Caco-2 (cell line): ENCODE measurements at regions not wholly inside any gene's neighbourhood (a gene's known extent, or its start where the extent isn't known, plus 50 kb on each side); places are given as distances from the start of the nearest gene placed in this dataset.

Experiments
- BruUV-seq: library from RNA; stranded (reverse); fragments of 400-500 nt; replicated peaks from 2 replicates; lab custom pipeline; 2021; lab: Mats Ljungman, UMichigan
- CTCF ChIA-PET: fragments of 300-600 bp; sonication (Branson Sonifier 250); formaldehyde crosslinking; loops from one replicate; lab custom pipeline; 2022; ENCODE audit warnings: antibody characterized with exemption; lab: Charles Lee
- POLR2A ChIA-PET: fragments of 300-600 bp; sonication (Branson Sonifier 250); formaldehyde crosslinking; loops from one replicate; lab custom pipeline; 2022; ENCODE audit warnings: antibody characterized with exemption; lab: Charles Lee
- DNase-seq, 2 experiments: peaks; one replicate each; pipeline versions ENCODE4 v3.0.0 to v3.0.0-alpha.2; 2020 to 2022
- H3K27me3 ChIP-seq: replicated peaks from 2 replicates; pipeline ENCODE4 v1.6.0; 2011; ENCODE audit warnings: low read length; ENCODE audit not compliant: control insufficient read depth, insufficient read depth
- H3K36me3 ChIP-seq: 2 replicates; pipeline ENCODE4 v1.5.1; 2011; ENCODE audit warnings: low read length; ENCODE audit not compliant: control insufficient read depth, insufficient read depth
- H3K4me1 ChIP-seq: fragments of 250-450 bp; sonication (Bioruptor Pico); 2 replicates; pipeline ENCODE4 v1.5.1; 2020; ENCODE audit warnings: mild to moderate bottlenecking
- H3K4me3 ChIP-seq: 2 replicates; pipeline ENCODE4 v1.5.1; 2011; ENCODE audit warnings: low read depth, mild to moderate bottlenecking, control low read depth, low read length
- H3K9me3 ChIP-seq: fragments of 250-450 bp; sonication (Bioruptor Pico); 2 replicates; pipeline ENCODE4 v1.5.1; 2020; ENCODE audit warnings: mild to moderate bottlenecking, moderate library complexity
- H3K27ac Mint-ChIP-seq: one replicate; pipeline ENCODE4 v1.8.0; 2022; ENCODE audit warnings: mixed read lengths; ENCODE audit not compliant: unreplicated experiment
- H3K27me3 Mint-ChIP-seq: one replicate; pipeline ENCODE4 v1.8.0; 2022; ENCODE audit warnings: mixed read lengths; ENCODE audit not compliant: insufficient read depth, unreplicated experiment
- H3K36me3 Mint-ChIP-seq: one replicate; pipeline ENCODE4 v1.8.0; 2022; ENCODE audit warnings: mild to moderate bottlenecking, mixed read lengths; ENCODE audit not compliant: insufficient read depth, unreplicated experiment
- H3K4me1 Mint-ChIP-seq: one replicate; pipeline ENCODE4 v1.8.0; 2022; ENCODE audit warnings: low read depth, mixed read lengths; ENCODE audit not compliant: unreplicated experiment
- H3K4me3 Mint-ChIP-seq: one replicate; pipeline ENCODE4 v1.8.0; 2022; ENCODE audit warnings: mild to moderate bottlenecking, moderate library complexity, mixed read lengths; ENCODE audit not compliant: unreplicated experiment
- H3K9me3 Mint-ChIP-seq: one replicate; pipeline ENCODE4 v1.8.0; 2022; ENCODE audit warnings: mixed read lengths; ENCODE audit not compliant: unreplicated experiment
- intact Hi-C: fragments of 100-400 bp; cut with micrococcal nuclease; formaldehyde crosslinking; loops from one replicate; pipeline ENCODE4 v1.10.0; 2022; ENCODE audit not compliant: unreplicated experiment
- TF ChIP-seq, protein P1 (sequence below), 2 experiments: fragments of 200-600 bp in 1 of 2; IDR thresholded peaks; 1 replicate in 1 of 2; 2 replicates in 1 of 2; pipeline versions ENCODE4 v1.5.1 to v1.8.0; 2011 to 2022; ENCODE audit warnings: antibody characterized with exemption in 1 of 2, control low read depth in 1 of 2, inconsistent platforms in 1 of 2, low read depth in 1 of 2, low read length in 1 of 2, mild to moderate bottlenecking in 1 of 2, moderate library complexity in 1 of 2; ENCODE audit not compliant: insufficient read depth in 1 of 2, severe bottlenecking in 1 of 2, unreplicated experiment in 1 of 2

DNA sequence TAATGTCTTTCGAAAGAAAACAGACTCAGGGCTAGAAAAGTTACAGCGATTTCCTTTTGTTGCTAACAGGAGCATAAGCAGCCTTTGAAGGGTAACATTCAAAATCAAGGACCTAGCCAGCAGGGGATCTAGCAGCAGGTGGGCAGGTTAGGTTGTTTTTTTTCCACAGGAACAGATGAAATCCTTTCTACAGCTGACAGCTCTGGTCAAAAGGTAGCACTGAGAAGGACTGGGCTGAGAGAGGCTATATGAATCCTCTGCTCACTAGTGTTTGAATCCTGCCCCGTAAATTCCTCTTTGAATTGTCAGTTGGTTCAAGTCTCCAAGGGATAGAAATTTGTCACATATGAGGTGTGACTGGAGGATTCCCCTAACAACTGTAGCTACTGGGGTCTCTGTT is 188.2 kb downstream of the SH2D1A start:
- no peak overlapping the region for H3K27ac Mint-ChIP-seq
- intact Hi-C loops = no loop called here
- CTCF ChIA-PET = no interaction called here
- H3K36me3 ChIP-seq = no peaks in the 10 kb centered on the region
- no peaks in the 10 kb centered on the region for H3K27me3 Mint-ChIP-seq
- H3K9me3 Mint-ChIP-seq = no peaks in the 10 kb centered on the region
- TF ChIP-seq, protein P1, sequence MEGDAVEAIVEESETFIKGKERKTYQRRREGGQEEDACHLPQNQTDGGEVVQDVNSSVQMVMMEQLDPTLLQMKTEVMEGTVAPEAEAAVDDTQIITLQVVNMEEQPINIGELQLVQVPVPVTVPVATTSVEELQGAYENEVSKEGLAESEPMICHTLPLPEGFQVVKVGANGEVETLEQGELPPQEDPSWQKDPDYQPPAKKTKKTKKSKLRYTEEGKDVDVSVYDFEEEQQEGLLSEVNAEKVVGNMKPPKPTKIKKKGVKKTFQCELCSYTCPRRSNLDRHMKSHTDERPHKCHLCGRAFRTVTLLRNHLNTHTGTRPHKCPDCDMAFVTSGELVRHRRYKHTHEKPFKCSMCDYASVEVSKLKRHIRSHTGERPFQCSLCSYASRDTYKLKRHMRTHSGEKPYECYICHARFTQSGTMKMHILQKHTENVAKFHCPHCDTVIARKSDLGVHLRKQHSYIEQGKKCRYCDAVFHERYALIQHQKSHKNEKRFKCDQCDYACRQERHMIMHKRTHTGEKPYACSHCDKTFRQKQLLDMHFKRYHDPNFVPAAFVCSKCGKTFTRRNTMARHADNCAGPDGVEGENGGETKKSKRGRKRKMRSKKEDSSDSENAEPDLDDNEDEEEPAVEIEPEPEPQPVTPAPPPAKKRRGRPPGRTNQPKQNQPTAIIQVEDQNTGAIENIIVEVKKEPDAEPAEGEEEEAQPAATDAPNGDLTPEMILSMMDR (IDR thresholded peaks at IDR 0.05; ENCODE audit: insufficient read depth in 1 of 2, low read depth in 1 of 2, low read length in 1 of 2, severe bottlenecking in 1 of 2, unreplicated experiment in 1 of 2) = no peak
- H3K9me3 ChIP-seq = no peaks in the 10 kb centered on the region
- no peak overlapping the region for H3K4me3 Mint-ChIP-seq
- H3K4me1 ChIP-seq = no peaks in the 10 kb centered on the region
- DNase-seq = no peak
- no peaks in the 10 kb centered on the region for H3K4me1 Mint-ChIP-seq
- H3K4me3 ChIP-seq = no peak overlapping the region
- BruUV-seq = no TSS peak
- H3K36me3 Mint-ChIP-seq = no peaks in the 10 kb centered on the region
- POLR2A ChIA-PET = no interaction called here
- H3K27me3 ChIP-seq = no peaks in the 10 kb centered on the region

DNA sequence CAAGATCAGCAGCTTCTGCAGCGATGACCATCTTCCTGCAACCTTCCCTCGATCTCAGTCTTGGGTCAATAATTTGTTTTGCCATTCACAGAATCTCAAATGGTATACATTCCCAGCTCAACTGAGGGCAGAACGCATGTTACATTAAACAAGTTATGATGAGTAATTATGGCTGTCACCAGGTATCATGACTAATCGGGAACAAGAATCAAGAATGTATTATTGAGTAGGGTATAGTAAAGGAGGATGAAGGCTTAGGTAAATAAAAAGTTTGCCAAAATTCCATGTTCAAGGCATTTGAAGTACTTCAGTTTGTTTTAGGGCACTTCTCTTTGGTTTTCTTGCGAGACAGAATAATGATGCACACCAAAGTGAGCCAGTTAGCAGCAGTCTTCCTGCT is 194.1 kb downstream of the SH2D1A start:
- H3K4me3 ChIP-seq = no peak overlapping the region
- Mint-ChIP-seq H3K4me1 (no peaks in the 10 kb centered on the region), H3K27ac (no peak overlapping the region), H3K27me3 (no peaks in the 10 kb centered on the region), H3K9me3 (no peaks in the 10 kb centered on the region), H3K4me3 (no peak overlapping the region), H3K36me3 (no peaks in the 10 kb centered on the region)
- BruUV-seq = no TSS peak
- no peaks in the 10 kb centered on the region for H3K4me1 ChIP-seq
- TF ChIP-seq, protein P1 (IDR thresholded peaks at IDR 0.05; ENCODE audit: insufficient read depth in 1 of 2, low read depth in 1 of 2, low read length in 1 of 2, severe bottlenecking in 1 of 2, unreplicated experiment in 1 of 2) = no peak
- CTCF ChIA-PET = no interaction called here
- intact Hi-C loops = no loop called here
- H3K36me3 ChIP-seq = no peaks in the 10 kb centered on the region
- no peaks in the 10 kb centered on the region for H3K9me3 ChIP-seq
- no peaks in the 10 kb centered on the region for H3K27me3 ChIP-seq
- no peak for DNase-seq
- POLR2A ChIA-PET = no interaction called here

- Histone ChIP-seq H3K4me3 (no peak overlapping the region), H3K36me3 (no peaks in the 10 kb centered on the region), H3K4me1 (no peaks in the 10 kb centered on the region), H3K9me3 (no peaks in the 10 kb centered on the region), H3K27me3 (no peaks in the 10 kb centered on the region)
- no peak overlapping the region for H3K4me3 Mint-ChIP-seq
- H3K27me3 Mint-ChIP-seq = no peaks in the 10 kb centered on the region
- H3K9me3 Mint-ChIP-seq = no peaks in the 10 kb centered on the region
- H3K36me3 Mint-ChIP-seq = no peaks in the 10 kb centered on the region
- BruUV-seq = no TSS peak
- POLR2A ChIA-PET = no interaction called here
- no peak for DNase-seq
- H3K27ac Mint-ChIP-seq = no peak overlapping the region
- TF ChIP-seq, protein P1 (IDR thresholded peaks at IDR 0.05; ENCODE audit: insufficient read depth in 1 of 2, low read depth in 1 of 2, low read length in 1 of 2, severe bottlenecking in 1 of 2, unreplicated experiment in 1 of 2) = no peak
- intact Hi-C loops = no loop called here
- CTCF ChIA-PET = no interaction called here
- no peaks in the 10 kb centered on the region for H3K4me1 Mint-ChIP-seq
Measured at GRCh38 chrX:124548571-124548970, 202.2 kb downstream of the SH2D1A start.
